PC-3 (cell line): ENCODE measurements at regions not wholly inside any gene's neighbourhood (a gene's known extent, or its start where the extent isn't known, plus 50 kb on each side); places are given as distances from the start of the nearest gene placed in this dataset.
A peak's percentile ranks its signal among the peaks of the same experiment; 100 is the strongest.

ENCODE experiments used
- ATAC-seq: fragments of 200-7000 bp; cut with Tn5 transposase; 2 replicates; pipeline ENCODE4 v1.9.1; 2020; ENCODE audit warnings: mild to moderate bottlenecking, moderate library complexity
- BruUV-seq: library from RNA; stranded (reverse); fragments of 400-500 nt; replicated peaks from 2 replicates; lab custom pipeline; 2021; lab: Mats Ljungman, UMichigan
- CTCF ChIA-PET: fragments of 300-600 bp; sonication (Branson Sonifier 250); formaldehyde crosslinking; loops from one replicate; lab custom pipeline; 2022; ENCODE audit warnings: antibody characterized with exemption; lab: Charles Lee
- POLR2A ChIA-PET: fragments of 300-600 bp; sonication (Branson Sonifier 250); formaldehyde crosslinking; loops from one replicate; lab custom pipeline; 2022; ENCODE audit warnings: antibody characterized with exemption; ENCODE audit not compliant: unreplicated experiment; lab: Charles Lee
- DNase-seq: peaks from one replicate; pipeline ENCODE4 v3.0.0-alpha.2; 2015
- H2AFZ ChIP-seq: fragments of 300-600 bp; sonication (generic); 2 replicates; pipeline ENCODE4 v1.6.0; 2016; ENCODE audit warnings: antibody characterized with exemption, low read length
- H3F3A ChIP-seq: fragments of 300-600 bp; sonication (generic); one replicate; pipeline ENCODE4 v1.6.0; 2017; ENCODE audit warnings: antibody characterized with exemption, low read length, control low read depth, mild to moderate bottlenecking; ENCODE audit not compliant: unreplicated experiment
- H3K27ac ChIP-seq: fragments of 300-600 bp; sonication (generic); 2 replicates; pipeline ENCODE4 v1.5.1; 2016; ENCODE audit warnings: mild to moderate bottlenecking, low read length
- H3K27me3 ChIP-seq: fragments of 300-600 bp; sonication (generic); 2 replicates; pipeline ENCODE4 v1.6.1; 2016; ENCODE audit warnings: low read length, mixed read lengths
- H3K36me3 ChIP-seq: fragments of 300-600 bp; sonication (generic); 2 replicates; pipeline ENCODE4 v1.6.1; 2016; ENCODE audit warnings: low read depth, mixed run types, low read length, mixed read lengths
- H3K4me1 ChIP-seq: fragments of 300-600 bp; sonication (generic); 2 replicates; pipeline ENCODE4 v1.5.1; 2016; ENCODE audit warnings: low read length; ENCODE audit not compliant: insufficient read depth
- H3K4me2 ChIP-seq: fragments of 300-600 bp; sonication (generic); 2 replicates; pipeline ENCODE4 v1.6.0; 2016; ENCODE audit warnings: low read length
- H3K4me3 ChIP-seq: fragments of 300-600 bp; sonication (generic); 2 replicates; pipeline ENCODE4 v1.5.1; 2016; ENCODE audit warnings: mild to moderate bottlenecking, low read length, mixed read lengths
- H3K79me2 ChIP-seq: fragments of 300-600 bp; sonication (generic); 2 replicates; pipeline ENCODE4 v1.6.1; 2017; ENCODE audit warnings: low read length, mixed read lengths
- H3K9ac ChIP-seq: fragments of 300-600 bp; sonication (generic); 2 replicates; pipeline ENCODE4 v1.6.0; 2016; ENCODE audit warnings: mild to moderate bottlenecking, low read length
- H3K9me2 ChIP-seq: fragments of 300-600 bp; sonication (generic); replicated peaks from 2 replicates; pipeline ENCODE4 v1.6.1; 2016; ENCODE audit warnings: mixed run types, low read length, mixed read lengths
- H3K9me3 ChIP-seq: fragments of 300-600 bp; sonication (generic); 2 replicates; pipeline ENCODE4 v1.6.1; 2016; ENCODE audit warnings: low read length, mixed read lengths
- H4K20me1 ChIP-seq: fragments of 300-600 bp; sonication (generic); 2 replicates; pipeline ENCODE4 v1.6.1; 2016; ENCODE audit warnings: low read length, mixed read lengths
- CTCF ChIP-seq: fragments of 300-600 bp; sonication (generic); conservative IDR thresholded peaks from 2 replicates; pipeline ENCODE4 v1.5.1; 2017; ENCODE audit warnings: antibody characterized with exemption, low read depth, mild to moderate bottlenecking, low read length
- EZH2 ChIP-seq: fragments of 300-600 bp; sonication (generic); IDR thresholded peaks from one replicate; pipeline ENCODE4 v1.6.1; 2017; ENCODE audit warnings: antibody characterized with exemption, mild to moderate bottlenecking, low read length; ENCODE audit not compliant: unreplicated experiment
- EZH2phosphoT487 ChIP-seq: fragments of 300-600 bp; sonication (generic); IDR thresholded peaks from 2 replicates; pipeline ENCODE4 v1.6.1; 2018; ENCODE audit warnings: mild to moderate bottlenecking, antibody characterized with exemption, low read length, borderline replicate concordance
- intact Hi-C: fragments of 100-400 bp; cut with micrococcal nuclease; formaldehyde crosslinking; loops from 2 replicates; pipeline ENCODE4 v1.9.0; 2023

GRCh38 chr13:80255946-80256345, 85.0 kb downstream of the SPRY2 start:
- Histone ChIP-seq H3K4me1 (no peaks in the 10 kb centered on the region), H3K9me2 (no peaks in the 10 kb centered on the region), H3K4me3 (no peak overlapping the region), H4K20me1 (no peaks in the 10 kb centered on the region), H2AFZ (no peak overlapping the region), H3K4me2 (no peak overlapping the region), H3K36me3 (no peaks in the 10 kb centered on the region), H3F3A (no peaks in the 10 kb centered on the region), H3K79me2 (no peaks in the 10 kb centered on the region), H3K9me3 (no peaks in the 10 kb centered on the region), H3K27ac (no peak overlapping the region), H3K9ac (no peak overlapping the region), H3K27me3 (no peaks in the 10 kb centered on the region)
- ChIA-PET CTCF (no interaction called here), POLR2A (no interaction called here)
- intact Hi-C loops, result no loop called here
- DNase-seq (no peak), ATAC-seq (no peak)
- TF ChIP-seq EZH2, result no peak
- no peak for TF ChIP-seq EZH2phosphoT487
- no TSS peak for BruUV-seq

GRCh38 chr13:80251403-80251802, 89.5 kb downstream of the SPRY2 start:
- Histone ChIP-seq H3K4me3 (no peak overlapping the region), H2AFZ (no peak overlapping the region), H3K27me3 (no peaks in the 10 kb centered on the region), H4K20me1 (no peaks in the 10 kb centered on the region), H3K4me1 (0 out of 2 replicates have a peak, but pooled peaks cover 5% of the 10 kb centered on the region), H3F3A (no peaks in the 10 kb centered on the region), H3K36me3 (no peaks in the 10 kb centered on the region), H3K9me3 (no peaks in the 10 kb centered on the region), H3K27ac (no peak overlapping the region), H3K4me2 (no peak overlapping the region), H3K9ac (no peak overlapping the region), H3K79me2 (no peaks in the 10 kb centered on the region), H3K9me2 (no peaks in the 10 kb centered on the region)
- intact Hi-C loops, result no loop called here
- ATAC-seq, result peak; percentile 42
- CTCF ChIA-PET, result no interaction called here
- BruUV-seq, result no TSS peak
- DNase-seq, result peak; percentile 64
- TF ChIP-seq EZH2, result no peak
- TF ChIP-seq CTCF, result no peak
- no peak for TF ChIP-seq EZH2phosphoT487
- POLR2A ChIA-PET, result interaction anchor here (0.6 kb wide), 1 partner anchor 90 kb away, joined by 3 read pairs; the partner anchor contains the start of gene SPRY2

- Histone ChIP-seq H3K27me3 (no peaks in the 10 kb centered on the region), H3K4me3 (no peak overlapping the region), H3K9me3 (no peaks in the 10 kb centered on the region), H3K9me2 (no peaks in the 10 kb centered on the region), H3K79me2 (no peaks in the 10 kb centered on the region), H3F3A (no peaks in the 10 kb centered on the region), H2AFZ (no peak overlapping the region), H4K20me1 (no peaks in the 10 kb centered on the region), H3K4me2 (no peak overlapping the region), H3K36me3 (no peaks in the 10 kb centered on the region), H3K27ac (no peak overlapping the region), H3K9ac (no peak overlapping the region), H3K4me1 (0 out of 2 replicates have a peak, but pooled peaks cover 5% of the 10 kb centered on the region)
- no TSS peak for BruUV-seq
- DNase-seq (no peak), ATAC-seq (no peak)
- ChIA-PET CTCF (no interaction called here), POLR2A (no interaction called here)
- TF ChIP-seq EZH2, result no peak
- no peak for TF ChIP-seq EZH2phosphoT487
- no peak for TF ChIP-seq CTCF
- intact Hi-C loops, result no loop called here
Observed at GRCh38 chr13:80250213-80250810, 90.6 kb downstream of the SPRY2 start.
